BLaER1 treated with 17β-estradiol and CSF1 and Interleukin-3, amounts not matched to agents 10 nM and 100 nM (cell line): ENCODE measurements at regions not wholly inside any gene's neighbourhood (a gene's known extent, or its start where the extent isn't known, plus 50 kb on each side); places are given as distances from the start of the nearest gene placed in this dataset.
A peak's percentile ranks its signal among the peaks of the same experiment; 100 is the strongest.

Experiments used
- H3K27ac ChIP-seq, 11 experiments: shearing (Covaris generic); formaldehyde crosslinking; 2 replicates each; pipeline ENCODE4 v1.8.1; 2022
- H3K27me3 ChIP-seq, 11 experiments: shearing (Covaris generic); formaldehyde crosslinking; 2 replicates each; pipeline ENCODE4 v1.8.1; 2022
- H3K36me3 ChIP-seq, 11 experiments: shearing (Covaris generic); formaldehyde crosslinking; 2 replicates each; pipeline ENCODE4 v1.8.1; 2022
- H3K4me1 ChIP-seq, 10 experiments: shearing (Covaris generic); formaldehyde crosslinking; 2 replicates each; pipeline ENCODE4 v1.8.1; 2022
- H3K4me2 ChIP-seq, 11 experiments: shearing (Covaris generic); formaldehyde crosslinking; 2 replicates each; pipeline ENCODE4 v1.8.1; 2022
- H3K4me3 ChIP-seq, 10 experiments: shearing (Covaris generic); formaldehyde crosslinking; 2 replicates each; pipeline ENCODE4 v1.8.1; 2022
- H3K9ac ChIP-seq, 11 experiments: shearing (Covaris generic); formaldehyde crosslinking; 2 replicates each; pipeline ENCODE4 v1.8.1; 2022
- H3K9me3 ChIP-seq, 11 experiments: shearing (Covaris generic); formaldehyde crosslinking; replicated peaks in 1 of 11; 2 replicates each; pipeline ENCODE4 v1.8.1; 2022
- H4K20me1 ChIP-seq, 11 experiments: shearing (Covaris generic); formaldehyde crosslinking; 2 replicates each; pipeline ENCODE4 v1.8.1; 2022
- Cebpa-rat ChIP-seq, 11 experiments: shearing (Covaris generic); IDR thresholded peaks; 2 replicates each; pipeline ENCODE4 v1.8.1; 2022

DNA sequence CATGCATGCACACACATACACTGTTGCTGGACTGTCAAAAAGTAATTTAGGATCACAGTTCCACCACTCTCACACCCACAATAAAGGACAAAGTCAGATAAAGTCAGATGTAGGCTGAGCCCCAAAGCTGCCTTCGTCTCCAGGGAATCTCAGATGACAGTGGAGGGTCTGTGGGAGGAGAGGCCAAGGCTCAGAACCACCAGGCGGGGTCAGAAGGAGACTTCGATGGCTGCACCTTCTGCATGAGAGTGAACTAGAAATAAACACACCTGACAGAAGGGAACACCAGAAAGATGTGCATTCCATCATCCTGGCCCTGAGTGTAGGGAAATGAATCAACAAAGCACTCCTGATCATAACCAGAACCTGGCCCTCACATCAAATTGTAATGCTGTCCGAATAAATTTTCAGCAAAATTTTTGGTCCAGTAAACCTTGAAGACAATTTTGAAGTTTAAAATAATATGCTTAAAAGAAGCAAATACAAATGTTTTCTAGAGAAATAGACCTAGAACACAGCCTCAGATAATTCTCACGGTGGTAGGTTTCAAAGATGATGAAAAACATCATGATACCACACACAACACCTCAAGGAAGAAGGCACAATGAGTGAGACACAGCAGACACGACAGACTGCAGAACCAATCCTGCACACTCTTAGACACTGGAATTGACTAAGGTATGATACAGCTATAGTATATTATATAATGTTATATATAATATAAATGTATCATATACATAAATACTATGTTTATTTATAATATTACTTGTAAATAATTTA is 269.8 kb upstream of the KLF6 start:
- peaks cover 0 to 20% (median 0%) of the 10 kb centered on the region in 11 experiments; a peak in 4 of 22 replicates for H3K9me3 ChIP-seq
- peak overlapping the region in 2 of 11 experiments; percentile 13 to 21; a peak in 1 of 22 replicates for H3K4me2 ChIP-seq
- H3K4me1 ChIP-seq: peaks cover 0 to 50% (median 7%) of the 10 kb centered on the region in 10 experiments; a peak in 13 of 20 replicates
- no peak overlapping the region for H3K4me3 ChIP-seq
- no peaks in the 10 kb centered on the region for H3K36me3 ChIP-seq
- H3K9ac ChIP-seq: no peak overlapping the region
- no peak overlapping the region for H3K27ac ChIP-seq
- H4K20me1 ChIP-seq: no peaks in the 10 kb centered on the region
- H3K27me3 ChIP-seq: no peaks in the 10 kb centered on the region
- no peak for TF ChIP-seq Cebpa-rat (IDR thresholded peaks at IDR 0.05)

GRCh38 chr10:4053940-4054339 is 268.9 kb upstream of the KLF6 start:
- TF ChIP-seq Cebpa-rat (IDR thresholded peaks at IDR 0.05): no peak
- H3K9me3 ChIP-seq: peaks cover 0 to 20% (median 0%) of the 10 kb centered on the region in 11 experiments; a peak in 5 of 22 replicates
- peaks cover 0 to 40% (median 4%) of the 10 kb centered on the region in 10 experiments; a peak in 10 of 20 replicates for H3K4me1 ChIP-seq
- peak overlapping the region in 2 of 11 experiments; percentile 18 to 45; a peak in 3 of 22 replicates for H3K27ac ChIP-seq
- no peaks in the 10 kb centered on the region for H3K36me3 ChIP-seq
- H3K4me3 ChIP-seq: no peak overlapping the region
- H3K4me2 ChIP-seq: peak overlapping the region in 2 of 11 experiments; percentile 13 to 21; a peak in 2 of 22 replicates
- no peaks in the 10 kb centered on the region for H4K20me1 ChIP-seq
- no peak overlapping the region for H3K9ac ChIP-seq
- no peaks in the 10 kb centered on the region for H3K27me3 ChIP-seq

- Histone ChIP-seq H3K9me3 (peaks cover 0 to 20% (median 0%) of the 10 kb centered on the region in 11 experiments; a peak in 5 of 22 replicates), H3K36me3 (no peaks in the 10 kb centered on the region), H4K20me1 (no peaks in the 10 kb centered on the region), H3K4me3 (no peak overlapping the region), H3K9ac (no peak overlapping the region), H3K4me2 (peak overlapping the region in 3 of 11 experiments; percentile 35 to 59 (median 48); a peak in 6 of 22 replicates), H3K4me1 (peaks cover 0 to 35% (median 4%) of the 10 kb centered on the region in 10 experiments; a peak in 10 of 20 replicates), H3K27ac (peak overlapping the region in 4 of 11 experiments; percentile 46 to 69 (median 57); a peak in 6 of 22 replicates), H3K27me3 (no peaks in the 10 kb centered on the region)
- no peak for TF ChIP-seq Cebpa-rat (IDR thresholded peaks at IDR 0.05)
Measured at GRCh38 chr10:4051641-4052151, 266.7 kb upstream of the KLF6 start.

GRCh38 chr10:4051011-4051640 is 266.1 kb upstream of the KLF6 start:
- H3K4me2 ChIP-seq: peak overlapping the region in 3 of 11 experiments; percentile 35 to 59 (median 48); a peak in 5 of 22 replicates
- H3K4me1 ChIP-seq: peaks cover 0 to 38% (median 4%) of the 10 kb centered on the region in 10 experiments; a peak in 10 of 20 replicates
- no peak overlapping the region for H3K4me3 ChIP-seq
- no peaks in the 10 kb centered on the region for H3K36me3 ChIP-seq
- H3K27ac ChIP-seq: peak overlapping the region in 4 of 11 experiments; percentile 46 to 69 (median 57); a peak in 7 of 22 replicates
- H3K9ac ChIP-seq: 0 out of 22 replicates have a peak overlapping the region, but pooled peaks of 2 of the 11 experiments have one; percentile 18 to 21
- H3K27me3 ChIP-seq: no peaks in the 10 kb centered on the region
- no peaks in the 10 kb centered on the region for H4K20me1 ChIP-seq
- TF ChIP-seq Cebpa-rat (IDR thresholded peaks at IDR 0.05): no peak
- H3K9me3 ChIP-seq: peaks cover 0 to 20% (median 0%) of the 10 kb centered on the region in 11 experiments; a peak in 5 of 22 replicates

- no peaks in the 10 kb centered on the region for H3K36me3 ChIP-seq
- no peak overlapping the region for H3K9ac ChIP-seq
- H3K4me2 ChIP-seq: no peak overlapping the region
- H3K27ac ChIP-seq: no peak overlapping the region
- H4K20me1 ChIP-seq: no peaks in the 10 kb centered on the region
- H3K4me1 ChIP-seq: peaks cover 0 to 47% (median 4%) of the 10 kb centered on the region in 10 experiments; a peak in 10 of 20 replicates
- TF ChIP-seq Cebpa-rat (IDR thresholded peaks at IDR 0.05): peak in 6 of 11 experiments; percentile 46 to 82 (median 60); a peak in 9 of 22 replicates
- peaks cover 0 to 20% (median 0%) of the 10 kb centered on the region in 11 experiments; a peak in 5 of 22 replicates for H3K9me3 ChIP-seq
- H3K27me3 ChIP-seq: no peaks in the 10 kb centered on the region
- H3K4me3 ChIP-seq: no peak overlapping the region
Measured at GRCh38 chr10:4050061-4050460, 265.1 kb upstream of the KLF6 start.

DNA sequence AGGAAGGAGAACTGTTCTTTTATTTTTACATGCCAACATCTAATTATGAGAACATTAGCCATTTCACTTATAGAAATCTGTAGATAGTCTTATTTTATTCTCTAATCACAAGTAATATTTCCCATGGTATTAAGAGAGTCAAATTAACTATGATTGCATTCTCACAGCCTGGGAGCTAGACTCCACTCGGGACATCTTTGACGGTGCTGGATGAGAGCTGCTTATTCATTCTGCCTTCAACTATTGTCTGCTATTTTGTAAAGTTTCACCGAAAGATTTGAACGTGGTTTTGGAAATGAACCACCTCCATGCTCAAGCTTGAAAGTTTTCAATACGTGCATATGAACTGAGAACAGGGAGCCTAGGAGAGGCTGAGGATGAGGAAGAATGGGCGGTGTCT is 264.3 kb upstream of the KLF6 start:
- Histone ChIP-seq H3K27ac (no peak overlapping the region), H3K4me1 (peaks cover 0 to 50% (median 4%) of the 10 kb centered on the region in 10 experiments; a peak in 10 of 20 replicates), H3K4me2 (no peak overlapping the region), H3K9ac (no peak overlapping the region), H4K20me1 (no peaks in the 10 kb centered on the region), H3K36me3 (no peaks in the 10 kb centered on the region), H3K9me3 (peaks cover 0 to 15% (median 0%) of the 10 kb centered on the region in 11 experiments; a peak in 5 of 22 replicates), H3K4me3 (no peak overlapping the region), H3K27me3 (no peaks in the 10 kb centered on the region)
- no peak for TF ChIP-seq Cebpa-rat (IDR thresholded peaks at IDR 0.05)

- Histone ChIP-seq H3K4me1 (peaks cover 0 to 51% (median 2%) of the 10 kb centered on the region in 10 experiments; a peak in 9 of 20 replicates), H3K4me2 (peak overlapping the region in 2 of 11 experiments; percentile 1 to 22; a peak in 1 of 22 replicates), H3K9me3 (peaks cover 0 to 7% (median 0%) of the 10 kb centered on the region in 11 experiments; a peak in 4 of 22 replicates), H3K4me3 (no peak overlapping the region), H4K20me1 (no peaks in the 10 kb centered on the region), H3K36me3 (no peaks in the 10 kb centered on the region), H3K27me3 (no peaks in the 10 kb centered on the region), H3K27ac (no peak overlapping the region), H3K9ac (no peak overlapping the region)
- TF ChIP-seq Cebpa-rat (IDR thresholded peaks at IDR 0.05): no peak
Measured at GRCh38 chr10:4048236-4048864, 263.3 kb upstream of the KLF6 start.

- no peak overlapping the region for H3K9ac ChIP-seq
- H4K20me1 ChIP-seq: no peaks in the 10 kb centered on the region
- no peak overlapping the region for H3K4me2 ChIP-seq
- peaks cover 0 to 2% (median 0%) of the 10 kb centered on the region in 11 experiments; a peak in 3 of 22 replicates for H3K36me3 ChIP-seq
- no peak for TF ChIP-seq Cebpa-rat (IDR thresholded peaks at IDR 0.05)
- peaks cover 11 to 19% (median 14%) of the 10 kb centered on the region in 11 experiments for H3K9me3 ChIP-seq
- peaks cover 0 to 47% (median 2%) of the 10 kb centered on the region in 10 experiments; a peak in 9 of 20 replicates for H3K4me1 ChIP-seq
- H3K27ac ChIP-seq: no peak overlapping the region
- H3K27me3 ChIP-seq: no peaks in the 10 kb centered on the region
- H3K4me3 ChIP-seq: no peak overlapping the region
Measured at GRCh38 chr10:4046712-4047354, 261.8 kb upstream of the KLF6 start.
